ENCODE measurements at regions not wholly inside any gene's neighbourhood (a gene's known extent, or its start where the extent isn't known, plus 50 kb on each side); places are given as distances from the start of the nearest gene placed in this dataset.
A peak's percentile ranks its signal among the peaks of the same experiment; 100 is the strongest.
"Not testable (repeated sequence)": the region's sequence is repeated elsewhere in the genome, so short reads cannot be mapped to it uniquely, and the experiment has no call there.

DNA sequence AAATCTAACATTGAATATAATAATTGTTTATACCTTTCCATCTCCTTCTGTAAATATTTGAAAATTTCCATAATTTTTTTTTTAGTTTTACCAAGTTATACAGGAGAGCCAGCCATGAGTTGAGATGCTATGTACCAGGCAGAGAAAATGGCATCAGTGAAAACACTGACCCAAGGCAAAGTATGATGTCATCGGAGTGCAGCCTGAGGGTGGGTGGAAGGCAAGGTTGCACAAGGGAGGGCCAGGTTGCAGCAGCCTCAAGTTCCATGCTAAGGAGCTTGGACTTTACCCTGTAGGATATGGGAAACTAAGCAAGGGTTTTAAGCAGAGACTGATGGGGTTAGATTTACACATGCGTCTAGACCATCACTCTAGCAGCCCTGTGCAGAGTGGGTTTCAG, 441.1 kb downstream of the BCAT1 start:
- peak; percentile 43 for DNase-seq (ENCODE audit: low read depth)

DNA sequence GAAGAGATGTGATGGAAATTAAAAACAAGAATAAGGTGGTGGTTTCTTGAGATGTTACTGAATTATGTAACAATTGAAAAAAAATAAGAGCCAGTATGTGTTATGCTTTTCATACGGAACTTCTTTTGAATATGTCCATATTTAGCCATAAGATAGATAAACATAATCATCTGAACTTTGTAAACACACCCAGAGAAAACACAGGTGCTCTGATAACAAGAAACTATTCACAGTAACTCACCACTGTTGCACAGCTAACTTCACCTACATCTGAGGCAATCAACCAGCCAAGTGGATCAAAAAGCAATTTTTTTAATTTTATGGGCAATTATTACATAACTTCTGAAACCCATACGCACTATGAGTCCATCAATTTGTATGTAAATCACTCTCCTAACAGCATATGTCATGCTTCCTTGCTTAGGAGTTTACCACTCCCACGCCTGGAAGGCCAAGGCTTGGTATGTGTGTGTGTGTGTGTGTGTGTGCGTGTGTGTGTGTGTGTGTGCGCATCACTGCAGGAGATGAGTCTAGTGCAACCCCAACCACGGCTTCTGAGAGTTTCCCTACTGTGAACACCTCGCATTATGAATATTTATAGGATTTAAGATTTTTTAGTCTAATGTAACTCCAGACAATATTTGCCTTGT, 443.4 kb downstream of the BCAT1 start:
- DNase-seq (ENCODE audit: low read depth): no peak

DNA sequence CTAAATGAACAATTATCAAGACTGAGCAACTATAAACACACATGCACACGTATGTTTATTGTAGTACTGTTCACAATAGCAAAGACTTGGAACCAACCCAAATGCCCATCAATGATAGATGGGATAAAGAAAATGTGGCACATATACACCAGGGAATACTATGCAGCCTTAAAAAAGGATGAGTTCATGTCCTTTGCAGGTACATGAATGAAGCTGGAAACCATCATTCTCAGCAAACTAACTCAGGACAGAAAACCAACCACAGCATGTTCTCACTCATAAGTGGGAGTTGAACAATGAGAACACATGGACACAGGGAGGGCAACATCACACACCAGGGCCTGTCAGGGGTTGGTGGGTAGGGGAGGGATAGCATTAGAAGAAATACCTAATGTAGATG, 445.4 kb downstream of the BCAT1 start:
- not testable (repeated sequence) for DNase-seq (ENCODE audit: low read depth)

DNA sequence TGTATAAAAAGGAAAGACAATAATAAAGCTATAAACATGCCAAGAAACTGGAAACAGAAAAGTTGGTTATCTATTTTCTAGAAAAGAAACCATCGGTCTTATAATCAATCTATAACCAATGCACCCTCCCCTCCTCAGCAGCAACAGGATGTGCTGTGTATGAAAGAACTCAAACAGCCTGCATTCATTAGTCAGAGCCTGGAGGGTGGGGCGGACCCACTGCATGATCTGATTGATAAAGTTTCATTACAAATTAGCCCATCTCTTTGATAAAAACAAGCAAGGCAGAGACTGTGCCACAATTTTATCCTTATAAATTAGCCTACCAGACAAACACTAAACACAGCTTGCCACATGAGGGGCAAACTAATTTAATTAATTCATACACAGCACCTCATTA, 448.1 kb downstream of the BCAT1 start:
- DNase-seq (ENCODE audit: low read depth): no peak

DNA sequence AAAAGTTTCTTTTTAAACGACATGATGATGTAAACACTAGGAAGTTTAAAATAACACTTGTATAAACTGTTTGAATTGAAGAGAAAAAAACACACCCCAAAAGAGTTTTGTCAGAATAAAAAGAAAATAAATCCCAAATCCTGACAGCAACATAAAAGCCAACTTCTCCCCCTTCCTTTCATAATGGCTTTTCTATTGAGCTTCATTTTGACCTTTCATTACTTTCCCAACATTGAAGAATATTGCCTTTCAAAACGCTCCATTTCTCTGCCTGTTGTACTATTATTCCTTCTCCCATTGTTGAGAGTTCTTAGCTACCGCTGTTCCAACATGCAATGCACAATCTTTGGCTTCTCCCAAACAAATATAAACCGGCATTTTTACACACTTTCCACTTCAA, 448.5 kb downstream of the BCAT1 start:
- no peak for DNase-seq (ENCODE audit: low read depth)

DNA sequence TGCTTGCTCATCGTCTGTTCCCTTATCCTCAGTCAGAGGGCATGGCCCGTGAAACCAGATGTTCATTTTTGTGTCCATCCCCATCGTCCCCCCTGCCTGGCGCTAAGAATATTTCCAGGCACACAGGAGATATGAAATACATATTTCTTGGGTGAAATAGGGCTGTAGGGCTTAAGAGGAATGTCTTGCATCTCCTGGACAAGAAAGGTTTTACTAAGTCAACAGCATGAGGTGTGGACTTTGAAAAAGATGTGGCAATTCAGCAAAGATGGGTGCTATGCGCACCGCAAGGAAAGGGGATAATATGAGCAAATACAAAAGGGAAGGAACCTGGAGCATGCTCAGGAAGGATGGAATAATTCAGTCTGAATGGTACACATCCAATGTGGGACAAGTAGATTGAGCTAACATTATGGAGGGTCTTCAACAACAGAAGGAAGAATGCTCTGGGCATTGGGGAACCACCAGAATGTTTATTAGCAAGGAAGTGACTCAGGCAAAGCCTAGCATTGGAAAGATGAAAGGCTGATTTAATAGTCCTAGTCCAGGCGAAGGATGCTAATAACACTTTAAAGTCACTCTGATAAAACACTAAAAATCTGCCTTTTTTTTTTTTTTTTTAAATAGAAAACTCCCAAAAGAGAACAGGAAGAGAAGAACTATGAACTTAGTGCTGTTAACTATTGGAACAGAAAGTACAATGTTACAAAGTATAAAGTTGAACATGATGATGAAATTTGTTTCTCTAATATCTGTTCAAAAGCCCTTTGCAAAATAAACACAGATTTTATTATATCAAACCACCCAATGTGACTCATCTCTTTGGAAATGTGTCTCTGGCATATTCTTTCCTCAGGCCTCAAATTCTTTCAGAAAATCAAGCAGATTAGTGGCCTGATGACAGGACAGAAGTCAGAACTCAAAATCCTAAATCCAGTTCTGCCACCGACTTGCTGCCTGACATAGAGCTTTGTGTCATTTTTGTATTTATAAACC, 449.5 kb downstream of the BCAT1 start:
- peak; percentile 84 for DNase-seq (ENCODE audit: low read depth)

DNA sequence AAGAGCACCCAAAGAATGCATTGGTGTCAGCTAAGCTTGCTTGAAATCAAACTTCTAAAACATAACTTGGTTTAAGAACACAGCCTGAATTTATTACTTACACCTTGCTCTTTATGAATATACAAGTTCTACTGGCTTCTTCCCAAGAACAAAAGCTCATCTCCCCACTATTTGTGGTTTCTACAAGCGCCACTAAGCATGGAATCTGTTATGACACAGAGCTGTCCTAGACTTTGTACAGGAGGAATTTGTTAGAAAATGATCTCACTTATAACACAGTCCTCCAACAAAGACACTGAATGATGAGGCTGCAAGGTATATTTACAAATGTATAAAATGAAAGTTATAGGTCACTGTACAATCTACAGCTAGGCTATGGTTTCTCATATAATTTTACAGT, 452.1 kb downstream of the BCAT1 start:
- peak; percentile 72 for DNase-seq (ENCODE audit: low read depth)

DNA sequence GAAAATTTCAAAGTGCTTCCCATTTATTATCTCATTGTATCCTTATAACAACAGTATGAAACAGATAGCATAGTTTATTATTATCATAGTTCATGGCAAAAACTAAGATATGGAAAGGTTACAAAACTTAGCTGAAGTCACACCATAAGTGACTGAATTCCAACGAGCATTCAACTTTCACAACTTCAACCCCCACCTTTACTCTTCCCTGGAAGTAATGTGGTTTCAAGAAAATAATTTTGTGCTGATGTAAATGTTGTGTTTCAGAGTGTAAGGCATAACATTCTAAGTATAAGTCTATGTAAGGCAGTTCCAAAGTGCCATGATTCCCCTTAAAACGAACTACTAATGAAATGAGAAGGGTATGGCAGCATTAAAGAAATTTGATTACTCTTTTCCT, 454.5 kb downstream of the BCAT1 start:
- DNase-seq (ENCODE audit: low read depth): peak; percentile 60

DNA sequence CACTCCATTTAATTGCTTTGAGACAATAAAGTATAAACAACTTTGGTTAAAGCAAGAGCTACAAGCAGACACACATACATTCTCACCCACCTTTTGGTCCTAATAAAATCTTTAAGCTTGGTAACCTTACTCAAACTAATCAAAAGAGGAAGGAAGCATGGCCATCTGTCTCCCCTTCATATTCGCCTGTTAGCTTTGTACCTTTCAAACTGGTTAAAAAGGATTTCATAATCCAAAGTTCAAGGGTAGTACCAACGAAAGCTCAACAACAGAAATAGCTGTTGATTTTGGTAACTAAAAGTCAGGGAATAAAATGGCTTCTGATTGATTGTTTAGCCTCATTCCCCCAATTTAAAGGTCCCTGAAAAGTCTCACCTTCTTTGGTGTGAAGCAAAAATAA, 456.9 kb downstream of the BCAT1 start:
- no peak for DNase-seq (ENCODE audit: low read depth)

DNA sequence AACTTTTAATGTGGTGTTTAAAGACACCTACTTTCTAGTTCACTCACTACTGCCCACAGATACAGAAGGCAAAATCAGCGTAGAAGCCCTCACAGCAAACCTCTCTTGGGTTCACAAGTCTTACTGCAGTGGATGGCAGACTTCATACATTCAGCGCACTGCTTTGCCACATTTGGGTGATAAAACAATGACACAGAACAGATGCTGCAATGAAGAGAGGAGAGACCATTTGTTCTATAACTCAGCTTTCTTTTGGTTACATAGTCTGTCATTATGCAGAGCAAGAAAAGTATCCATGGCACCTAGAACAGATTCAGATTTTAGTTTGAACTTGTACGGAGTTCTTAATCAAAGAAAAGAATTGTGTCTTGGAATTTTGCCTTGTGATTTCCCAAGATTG, 459.0 kb downstream of the BCAT1 start:
- no peak for DNase-seq (ENCODE audit: low read depth)

DNA sequence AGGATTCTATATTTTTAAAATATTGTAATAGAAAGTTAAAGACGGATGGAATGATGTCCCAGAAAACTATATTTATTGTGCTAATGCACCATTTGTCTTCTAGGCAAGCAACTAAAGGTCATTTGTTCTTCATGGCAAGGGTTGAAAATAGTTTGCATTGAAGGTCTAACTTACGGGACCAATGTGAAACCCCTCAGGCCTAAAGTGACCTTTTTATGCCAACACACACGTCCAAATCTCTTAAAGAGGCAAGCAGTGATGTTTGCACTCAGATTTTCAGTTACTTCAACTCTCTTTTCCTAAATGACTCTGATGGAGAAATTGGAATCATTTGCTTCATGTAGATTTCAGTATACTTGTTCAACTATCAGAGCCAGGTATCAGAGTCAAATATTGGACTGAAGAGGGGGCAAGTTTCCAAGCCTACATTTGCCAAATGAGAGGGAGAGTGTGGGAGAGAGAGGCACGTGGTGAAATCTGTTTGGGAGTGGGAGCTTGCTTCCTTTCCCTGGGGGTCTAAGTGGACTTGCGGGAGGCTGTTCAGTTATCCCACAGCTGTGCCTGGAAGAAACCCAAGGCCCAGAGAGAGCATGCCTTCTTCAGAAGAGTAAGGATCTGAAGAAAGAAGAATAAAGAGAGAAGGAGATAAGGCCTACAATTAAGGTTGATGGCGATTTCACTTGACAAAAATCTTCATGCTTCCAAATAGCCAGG, 459.8 kb downstream of the BCAT1 start:
- DNase-seq (ENCODE audit: low read depth): no peak

DNA sequence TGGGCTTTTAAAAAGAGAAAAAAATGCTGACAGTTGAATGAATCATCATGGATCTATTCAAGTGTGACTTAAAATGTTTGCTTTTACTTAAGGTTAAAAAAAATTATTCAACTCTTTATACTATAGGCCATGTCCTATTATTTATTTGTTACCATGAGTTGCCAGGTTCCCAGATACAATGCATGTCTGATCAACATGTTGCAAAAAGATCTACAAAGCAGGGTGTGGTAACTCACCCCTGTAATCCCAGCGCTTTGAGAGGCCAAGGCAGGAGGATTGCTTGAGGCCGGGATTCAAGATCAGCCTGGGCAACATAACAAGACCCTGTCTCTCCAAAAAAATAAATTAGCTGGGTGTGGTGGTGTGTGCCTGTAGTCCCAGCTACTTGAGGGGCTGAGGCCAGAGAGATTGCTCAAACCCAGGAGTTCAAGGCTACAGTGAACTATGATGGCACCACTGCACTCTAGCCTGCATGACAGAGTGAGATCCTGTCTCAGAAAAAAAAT, 460.8 kb downstream of the BCAT1 start:
- no peak for DNase-seq (ENCODE audit: low read depth)

DNA sequence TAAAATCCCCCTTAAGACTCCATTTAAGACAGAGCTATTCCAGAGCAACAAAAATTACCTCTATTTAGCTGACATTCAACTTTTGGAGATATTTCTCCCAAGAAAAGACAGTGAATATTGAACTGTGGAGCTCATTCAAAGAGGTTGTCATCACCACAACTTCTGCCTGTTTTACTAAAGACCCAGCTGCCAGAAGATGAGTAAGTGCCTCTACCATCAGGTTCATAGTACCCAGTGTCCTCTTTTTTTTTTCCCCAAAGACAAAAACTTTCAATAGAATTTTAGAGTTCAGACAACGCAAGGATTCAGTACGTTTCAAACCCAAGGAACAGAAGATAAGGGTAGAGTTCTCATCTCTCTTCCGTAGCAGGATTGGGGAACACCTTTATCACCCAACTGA, 461.3 kb downstream of the BCAT1 start:
- no peak for DNase-seq (ENCODE audit: low read depth)

DNA sequence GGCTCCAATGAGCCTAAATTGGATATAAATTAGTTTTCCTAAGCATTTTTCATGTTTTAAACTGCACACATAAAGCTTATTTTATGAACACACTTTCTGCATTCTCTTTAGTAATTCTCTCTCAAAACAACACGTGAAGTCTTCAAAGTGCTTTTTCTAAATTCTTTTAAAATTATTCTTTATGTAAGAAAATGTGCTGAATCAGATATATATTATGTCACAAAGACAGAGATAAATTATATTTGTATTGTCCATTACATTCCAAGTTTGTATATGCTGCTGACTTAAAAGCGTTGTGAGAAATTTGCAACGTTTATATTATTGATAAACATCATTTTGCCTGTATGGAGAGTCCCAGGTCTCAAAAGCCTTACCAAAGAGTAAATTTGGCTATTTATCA, 465.2 kb downstream of the BCAT1 start:
- no peak for DNase-seq (ENCODE audit: low read depth)

DNA sequence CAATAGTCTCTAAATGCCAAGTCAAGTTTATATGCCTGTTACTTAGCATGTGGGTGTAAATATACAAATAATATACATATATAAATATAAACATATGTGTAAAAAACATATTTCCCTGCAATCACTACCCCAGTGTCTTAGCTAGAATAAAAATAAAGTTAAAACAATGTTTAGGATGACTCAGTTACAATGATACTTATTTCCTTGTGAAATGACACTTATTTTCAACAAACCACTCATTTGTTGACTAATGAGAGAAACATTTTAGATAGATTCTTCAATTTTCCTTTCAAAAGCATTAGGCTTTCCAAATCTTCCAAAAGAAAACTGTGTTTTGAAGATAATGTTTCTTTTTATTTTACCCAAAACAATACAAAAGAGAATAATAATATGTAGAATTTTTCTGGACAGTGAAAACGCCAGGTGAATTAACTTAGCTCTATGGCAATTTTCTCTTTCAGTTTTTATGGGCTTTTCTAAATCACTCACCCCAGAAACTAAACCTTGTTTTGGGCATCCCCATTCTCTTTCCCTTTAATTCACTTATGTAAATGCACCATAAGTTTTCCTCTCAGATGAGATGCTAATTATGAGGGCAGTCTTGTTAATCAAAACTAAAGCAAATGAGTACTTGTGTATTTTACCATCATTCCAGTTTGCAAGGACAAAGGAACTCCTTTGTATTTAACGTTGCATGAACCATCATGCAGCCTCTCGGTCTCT, 465.9 kb downstream of the BCAT1 start:
- no peak for DNase-seq (ENCODE audit: low read depth)

DNA sequence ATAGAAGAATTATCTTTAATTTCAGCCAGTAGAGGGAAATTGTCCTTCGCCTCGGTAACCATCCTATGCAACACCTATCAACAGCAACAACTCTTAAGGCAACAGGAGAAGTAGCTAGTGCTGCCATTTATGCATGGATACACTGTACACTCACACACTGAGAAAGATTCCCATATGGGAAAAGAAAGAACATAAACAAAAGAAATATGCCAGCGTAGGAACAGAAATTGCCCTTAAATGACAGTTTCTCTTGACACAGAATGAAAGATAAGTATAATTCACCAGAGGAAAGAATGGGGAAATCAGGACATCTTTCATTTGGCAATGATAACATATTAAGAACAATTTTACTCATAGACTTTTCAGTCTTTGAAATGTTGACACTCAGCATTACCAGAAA, 466.9 kb downstream of the BCAT1 start:
- DNase-seq (ENCODE audit: low read depth): no peak

DNA sequence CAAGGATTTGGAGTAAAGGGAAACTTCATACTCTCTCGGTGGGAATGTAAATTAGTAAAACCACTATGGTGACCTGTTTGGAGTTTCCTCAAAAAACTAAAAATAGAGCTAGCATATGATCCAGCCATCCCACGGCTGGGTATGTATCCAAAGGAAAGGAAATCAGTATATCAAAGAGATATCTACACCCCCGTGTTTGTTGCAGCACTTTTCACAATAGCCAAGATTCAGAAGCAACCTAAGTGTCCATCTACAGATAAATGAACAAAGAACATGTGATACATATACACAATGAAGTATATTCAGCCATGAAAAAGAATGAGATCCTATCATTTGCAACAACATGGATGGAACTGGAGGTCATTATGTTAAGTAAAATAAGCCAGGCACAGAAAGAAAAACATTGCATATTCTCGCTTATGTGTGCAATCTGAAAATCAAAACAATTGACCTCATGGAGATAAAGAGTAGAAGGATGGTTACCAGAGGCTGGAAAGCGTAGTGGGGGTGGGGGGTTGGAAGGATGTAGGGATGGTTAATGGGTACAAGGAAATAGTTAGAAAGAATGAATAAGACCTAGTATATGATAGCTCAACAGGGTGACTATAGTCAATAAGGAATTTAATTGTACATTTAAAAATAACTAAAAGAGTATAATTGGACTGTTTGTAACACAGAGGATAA, 468.0 kb downstream of the BCAT1 start:
- DNase-seq (ENCODE audit: low read depth): no peak

DNA sequence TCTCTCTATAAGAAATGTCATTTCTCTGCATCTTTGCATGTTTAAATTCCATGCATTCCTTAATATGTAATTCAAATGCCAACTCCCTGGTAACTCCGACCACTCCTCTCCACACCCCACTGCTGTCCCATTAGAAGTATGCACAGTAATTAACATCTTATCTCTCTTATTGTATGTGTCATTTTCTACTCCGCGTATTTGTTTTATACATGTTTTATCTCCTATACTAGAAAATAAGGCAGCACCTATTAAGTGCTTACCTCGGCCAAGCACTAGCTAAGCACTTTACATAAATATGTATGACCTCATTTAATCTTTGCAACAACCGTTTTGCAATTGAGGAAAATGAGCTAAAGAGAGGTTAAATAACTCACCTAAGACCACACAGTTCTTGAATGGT, 469.8 kb downstream of the BCAT1 start:
- DNase-seq (ENCODE audit: low read depth): peak; percentile 55

DNA sequence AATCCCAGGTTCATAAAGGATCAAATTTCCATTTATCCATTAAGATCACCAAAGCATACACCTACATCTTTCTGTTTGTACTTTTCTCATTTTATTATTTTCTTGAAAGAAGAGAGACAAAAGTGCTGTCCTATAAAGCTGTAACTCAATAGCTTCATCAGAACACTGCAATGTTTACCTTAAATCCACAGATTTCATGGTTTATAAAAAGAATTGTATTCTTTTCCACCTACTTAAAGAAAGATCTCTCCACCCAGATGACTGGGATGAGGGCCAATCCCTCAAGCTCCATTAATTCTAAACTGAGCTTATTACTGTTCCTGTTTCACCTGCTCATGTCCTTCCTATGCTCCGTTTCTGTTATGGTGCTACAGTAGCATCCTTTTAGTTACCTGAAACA, 470.6 kb downstream of the BCAT1 start:
- DNase-seq (ENCODE audit: low read depth): no peak

DNA sequence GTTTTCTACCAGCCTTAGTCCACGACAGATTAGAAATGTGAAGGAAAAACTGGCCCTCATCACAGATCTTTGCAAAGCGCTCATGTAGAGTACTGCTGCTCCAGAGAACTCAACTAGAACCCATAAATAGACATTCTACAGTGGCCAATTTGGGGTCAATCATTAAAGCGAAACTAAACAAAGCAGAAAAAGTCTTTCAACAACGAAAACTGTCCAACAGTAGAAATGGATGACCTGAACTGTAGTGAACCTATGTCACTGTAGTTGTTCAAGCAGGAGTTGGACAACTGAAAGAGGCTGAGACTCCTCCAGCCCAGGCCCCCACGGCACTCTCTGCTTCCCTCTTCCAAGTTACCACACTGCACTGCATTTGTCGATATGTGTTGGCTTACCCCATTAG, 472.6 kb downstream of the BCAT1 start:
- no peak for DNase-seq (ENCODE audit: low read depth)

DNA sequence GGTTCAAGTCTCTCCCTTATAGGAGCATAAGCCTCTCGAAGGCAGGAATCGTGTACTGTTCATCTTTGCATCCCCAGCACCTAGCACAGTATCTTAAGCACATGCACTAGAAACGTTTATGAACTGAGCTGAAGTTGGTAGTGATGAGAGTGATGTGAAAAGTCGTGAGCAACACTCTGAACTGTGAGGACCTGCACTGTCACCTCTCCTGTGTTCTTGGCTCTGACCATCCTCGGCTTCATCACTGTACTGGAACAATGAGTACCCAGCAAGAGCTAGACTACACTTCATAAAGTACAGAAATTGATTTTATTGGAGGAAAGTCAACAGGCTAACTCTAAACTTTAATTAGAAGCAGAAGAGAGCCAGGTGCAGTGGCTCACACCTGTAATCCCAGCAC, 473.6 kb downstream of the BCAT1 start:
- DNase-seq (ENCODE audit: low read depth): no peak
